Astrocyte (in vitro differentiated cells and primary cell): ENCODE measurements at regions not wholly inside any gene's neighbourhood (a gene's known extent, or its start where the extent isn't known, plus 50 kb on each side); places are given as distances from the start of the nearest gene placed in this dataset.

Source experiments
- DNase-seq: peaks from one replicate; pipeline ENCODE4 v3.0.0-alpha.2; 2010; ENCODE audit warnings: low read depth
- FAIRE-seq: peaks from 2 replicates; lab custom pipeline; 2011; peaks lifted over from hg19 to GRCh38; lab: Jason Lieb, UNC
- H2AFZ ChIP-seq: 2 replicates; pipeline ENCODE4 v1.6.0; 2012; ENCODE audit warnings: low read depth, low read length, inconsistent platforms
- H3K27ac ChIP-seq: 2 replicates; pipeline ENCODE4 v1.5.1; 2011; ENCODE audit warnings: low read depth, low read length, inconsistent platforms
- H3K27me3 ChIP-seq: 2 replicates; pipeline ENCODE4 v1.6.0; 2011; ENCODE audit warnings: low read length, inconsistent platforms; ENCODE audit not compliant: insufficient read depth
- H3K36me3 ChIP-seq: 2 replicates; pipeline ENCODE4 v1.5.1; 2011; ENCODE audit warnings: low read length, inconsistent platforms; ENCODE audit not compliant: insufficient read depth
- H3K4me1 ChIP-seq: 2 replicates; pipeline ENCODE4 v1.5.1; 2011; ENCODE audit warnings: low read length, inconsistent platforms; ENCODE audit not compliant: insufficient read depth
- H3K4me2 ChIP-seq: 2 replicates; pipeline ENCODE4 v1.6.0; 2012; ENCODE audit warnings: low read length, inconsistent platforms
- H3K4me3 ChIP-seq: 2 replicates; pipeline ENCODE4 v1.5.1; 2011; ENCODE audit warnings: low read depth, mild to moderate bottlenecking, low read length, inconsistent platforms; ENCODE audit not compliant: insufficient read depth
- H3K79me2 ChIP-seq: 2 replicates; pipeline ENCODE4 v1.6.0; 2012; ENCODE audit warnings: mild to moderate bottlenecking, low read length, inconsistent platforms; ENCODE audit not compliant: insufficient read depth
- H3K9ac ChIP-seq: 2 replicates; pipeline ENCODE4 v1.6.0; 2012; ENCODE audit warnings: mild to moderate bottlenecking, low read length, inconsistent platforms
- H3K9me3 ChIP-seq: 2 replicates; pipeline ENCODE4 v1.5.1; 2012; ENCODE audit warnings: low read depth, mild to moderate bottlenecking, low read length, inconsistent platforms; ENCODE audit not compliant: insufficient read depth
- H4K20me1 ChIP-seq: 2 replicates; pipeline ENCODE4 v1.6.0; 2012; ENCODE audit warnings: low read length, inconsistent platforms; ENCODE audit not compliant: insufficient read depth
- H3K27ac Mint-ChIP-seq: one replicate; pipeline ENCODE4 v1.8.0; 2021; ENCODE audit warnings: mild to moderate bottlenecking, mixed read lengths; ENCODE audit not compliant: unreplicated experiment
- H3K27me3 Mint-ChIP-seq: one replicate; pipeline ENCODE4 v1.8.0; 2021; ENCODE audit warnings: low read depth, mixed read lengths; ENCODE audit not compliant: unreplicated experiment
- H3K36me3 Mint-ChIP-seq: one replicate; pipeline ENCODE4 v1.8.0; 2021; ENCODE audit warnings: low read depth, mixed read lengths; ENCODE audit not compliant: unreplicated experiment
- H3K4me1 Mint-ChIP-seq: one replicate; pipeline ENCODE4 v1.8.0; 2021; ENCODE audit warnings: low read depth, mixed read lengths; ENCODE audit not compliant: unreplicated experiment
- H3K4me3 Mint-ChIP-seq: one replicate; pipeline ENCODE4 v1.8.0; 2021; ENCODE audit warnings: mild to moderate bottlenecking, moderate library complexity, mixed read lengths; ENCODE audit not compliant: unreplicated experiment
- H3K9me3 Mint-ChIP-seq: one replicate; pipeline ENCODE4 v1.8.0; 2021; ENCODE audit warnings: mild to moderate bottlenecking, mixed read lengths; ENCODE audit not compliant: unreplicated experiment
- CTCF ChIP-seq: IDR thresholded peaks from 2 replicates; pipeline ENCODE4 v1.5.1; 2011; ENCODE audit warnings: low read depth, mild to moderate bottlenecking, inconsistent platforms, low read length, moderate library complexity; ENCODE audit not compliant: insufficient read depth
- EZH2 ChIP-seq: IDR thresholded peaks from 2 replicates; pipeline ENCODE4 v1.6.1; 2012; ENCODE audit warnings: mild to moderate bottlenecking, low read length, inconsistent platforms; ENCODE audit not compliant: insufficient read depth

- no peak overlapping the region for H3K9ac ChIP-seq
- H3K4me2 ChIP-seq: no peak overlapping the region
- no peaks in the 10 kb centered on the region for H3K36me3 Mint-ChIP-seq
- peaks cover 2% of the 10 kb centered on the region for H3K4me1 Mint-ChIP-seq
- H3K9me3 Mint-ChIP-seq: no peaks in the 10 kb centered on the region
- no peak overlapping the region for H3K4me3 Mint-ChIP-seq
- H3K27me3 Mint-ChIP-seq: peaks cover 9% of the 10 kb centered on the region
- H3K27ac ChIP-seq: no peak overlapping the region
- no peaks in the 10 kb centered on the region for H3K27me3 ChIP-seq
- no peaks in the 10 kb centered on the region for H3K4me1 ChIP-seq
- no peak overlapping the region for H2AFZ ChIP-seq
- no peak overlapping the region for H3K27ac Mint-ChIP-seq
- no peak overlapping the region for H3K4me3 ChIP-seq
- H3K36me3 ChIP-seq: no peaks in the 10 kb centered on the region
- H3K79me2 ChIP-seq: no peaks in the 10 kb centered on the region
- DNase-seq (no peak), FAIRE-seq (no peak)
- no peaks in the 10 kb centered on the region for H4K20me1 ChIP-seq
- no peak for TF ChIP-seq CTCF
- TF ChIP-seq EZH2: no peak
- H3K9me3 ChIP-seq: peaks cover 3% of the 10 kb centered on the region
Measured at GRCh38 chr2:128579825-128580224, 261.2 kb upstream of the HS6ST1 start.

- H3K9me3 ChIP-seq: peaks cover 3% of the 10 kb centered on the region
- Mint-ChIP-seq H3K4me1 (peaks cover 3% of the 10 kb centered on the region), H3K27ac (no peak overlapping the region), H3K27me3 (peaks cover 7% of the 10 kb centered on the region), H3K36me3 (no peaks in the 10 kb centered on the region), H3K9me3 (no peaks in the 10 kb centered on the region), H3K4me3 (no peak overlapping the region)
- H3K27me3 ChIP-seq: no peaks in the 10 kb centered on the region
- H3K4me2 ChIP-seq: no peak overlapping the region
- TF ChIP-seq CTCF: no peak
- no peak for TF ChIP-seq EZH2
- no peak overlapping the region for H3K9ac ChIP-seq
- no peak overlapping the region for H3K27ac ChIP-seq
- FAIRE-seq (no peak), DNase-seq (no peak)
- H4K20me1 ChIP-seq: no peaks in the 10 kb centered on the region
- H3K36me3 ChIP-seq: no peaks in the 10 kb centered on the region
- no peaks in the 10 kb centered on the region for H3K4me1 ChIP-seq
- no peak overlapping the region for H2AFZ ChIP-seq
- no peaks in the 10 kb centered on the region for H3K79me2 ChIP-seq
- no peak overlapping the region for H3K4me3 ChIP-seq
Measured at GRCh38 chr2:128580988-128581848, 262.6 kb upstream of the HS6ST1 start.

- H3K36me3 ChIP-seq: no peaks in the 10 kb centered on the region
- FAIRE-seq: no peak
Measured at GRCh38 chr2:128581849-128582244, 263.2 kb upstream of the HS6ST1 start.

More at GRCh38 chr2:128581849-128582244, 263.2 kb upstream of the HS6ST1 start:
- Mint-ChIP-seq H3K27me3 (peaks cover 7% of the 10 kb centered on the region), H3K4me3 (no peak overlapping the region), H3K4me1 (peaks cover 4% of the 10 kb centered on the region), H3K27ac (no peak overlapping the region), H3K36me3 (no peaks in the 10 kb centered on the region), H3K9me3 (no peaks in the 10 kb centered on the region)
- TF ChIP-seq EZH2: no peak
- TF ChIP-seq CTCF: no peak
- H3K4me1 ChIP-seq: no peaks in the 10 kb centered on the region
- no peak overlapping the region for H3K27ac ChIP-seq
- H3K27me3 ChIP-seq: no peaks in the 10 kb centered on the region
- DNase-seq: no peak
- no peak overlapping the region for H2AFZ ChIP-seq
- no peaks in the 10 kb centered on the region for H4K20me1 ChIP-seq
- no peaks in the 10 kb centered on the region for H3K79me2 ChIP-seq
- H3K9me3 ChIP-seq: peaks cover 3% of the 10 kb centered on the region
- no peak overlapping the region for H3K4me2 ChIP-seq
- H3K9ac ChIP-seq: no peak overlapping the region
- H3K4me3 ChIP-seq: no peak overlapping the region
